Right lobe of liver (tissue), 6 donors: ENCODE measurements at regions not wholly inside any gene's neighbourhood (a gene's known extent, or its start where the extent isn't known, plus 50 kb on each side); places are given as distances from the start of the nearest gene placed in this dataset.

Experiments used
- ATAC-seq, 4 donors: fragments of 200-7000 bp; cut with Tn5 transposase; one replicate each; pipeline ENCODE4 v1.9.1; 2020; ENCODE audit warnings: mild to moderate bottlenecking in 4 of 4, moderate library complexity in 4 of 4
- DNase-seq, 3 donors: peaks; one replicate each; pipeline ENCODE4 v3.0.0-alpha.2; 2020
- H3K27ac ChIP-seq, 3 donors: fragments of 200-600 bp; one replicate each; pipeline ENCODE4 v1.8.0; 2022
- H3K27me3 ChIP-seq, 2 donors: fragments of 200-600 bp; one replicate each; pipeline ENCODE4 v1.8.0; 2022
- H3K36me3 ChIP-seq, 4 donors: fragments of 200-600 bp; sonication (generic) in 1 of 4; one replicate each; pipeline versions ENCODE4 v1.5.1 to v1.8.0; 2017 to 2022; ENCODE audit warnings: control low read depth in 1 of 4
- H3K4me1 ChIP-seq, 4 donors: fragments of 200-600 bp; sonication (generic) in 1 of 4; one replicate each; pipeline versions ENCODE4 v1.5.1 to v1.8.0; 2017 to 2022; ENCODE audit warnings: control low read depth in 1 of 4
- H3K4me3 ChIP-seq, 3 donors: fragments of 200-600 bp; one replicate each; pipeline ENCODE4 v1.8.0; 2022
- H3K9me3 ChIP-seq, 4 donors: fragments of 200-600 bp; sonication (generic) in 1 of 4; one replicate each; pipeline versions ENCODE4 v1.5.1 to v1.8.0; 2017 to 2022; ENCODE audit warnings: control low read depth in 1 of 4
- CTCF ChIP-seq, 4 donors: fragments of 200-600 bp in 3 of 4; fragments of 450-650 bp in 1 of 4; IDR thresholded peaks; one replicate each; pipeline versions ENCODE4 v1.5.1 to v1.8.0; 2016 to 2022; ENCODE audit warnings: antibody characterized with exemption in 4 of 4, mild to moderate bottlenecking in 2 of 4
- POLR2A ChIP-seq: fragments of 450-650 bp; IDR thresholded peaks from one replicate; pipeline ENCODE4 v1.6.1; 2017; ENCODE audit warnings: antibody characterized with exemption, mild to moderate bottlenecking
- WGBS: methylation state at CpG from one replicate; pipeline ENCODE4 v1.1.6; 2018; ENCODE audit warnings: low coverage, low lambda C conversion rate; ENCODE audit not compliant: insufficient coverage; ENCODE audit errors: missing lambda C conversion rate; 5-methylcytosine and 5-hydroxymethylcytosine counted together
- intact Hi-C, 2 donors: fragments of 100-400 bp; cut with DNase I; formaldehyde crosslinking; loops; one replicate each; pipeline versions ENCODE4 v1.11.2 to v1.14.1; 2022
- donor health status: DM: no; HTN: yes; CAD: no.
- donor health status: DM: no; HTN: no; CAD: no.
- donor health status: DM: no; HTN: no; CAD: no.
- donor health status: DM: no; HTN: yes; CAD: no.
- donor health status: DM: no; HTN: yes; CAD: no.

GRCh38 chr20:51076786-51077685 is 54.1 kb upstream of the KCNG1 start:
- H3K36me3 ChIP-seq, result no peaks in the 10 kb centered on the region
- no peak overlapping the region for H3K27ac ChIP-seq
- H3K9me3 ChIP-seq, result no peaks in the 10 kb centered on the region
- no peak for DNase-seq
- no peaks in the 10 kb centered on the region for H3K4me1 ChIP-seq
- no peak for ATAC-seq
- 43% methylated on average over 5 of the region's 11 CpGs for WGBS
- no peak for TF ChIP-seq CTCF (IDR thresholded peaks at IDR 0.05)
- no peak for TF ChIP-seq POLR2A
- H3K4me3 ChIP-seq, result no peak overlapping the region
- H3K27me3 ChIP-seq, result no peaks in the 10 kb centered on the region
- intact Hi-C loops, result no loop called here

- no peak overlapping the region for H3K27ac ChIP-seq
- no peaks in the 10 kb centered on the region for H3K27me3 ChIP-seq
- no peak overlapping the region for H3K4me3 ChIP-seq
- no peaks in the 10 kb centered on the region for H3K4me1 ChIP-seq
- no peak for TF ChIP-seq CTCF (IDR thresholded peaks at IDR 0.05)
- TF ChIP-seq POLR2A, result no peak
- no peaks in the 10 kb centered on the region for H3K36me3 ChIP-seq
- no peak for DNase-seq
- 100% methylated on average over 1 of the region's 1 CpG for WGBS
- ATAC-seq, result no peak
- no peaks in the 10 kb centered on the region for H3K9me3 ChIP-seq
- intact Hi-C loops, result no loop called here
Measured at GRCh38 chr20:51074062-51074461, 51.2 kb upstream of the KCNG1 start.
